A673 (cell line): ENCODE measurements at regions not wholly inside any gene's neighbourhood (a gene's known extent, or its start where the extent isn't known, plus 50 kb on each side); places are given as distances from the start of the nearest gene placed in this dataset.
"Not testable (repeated sequence)": the region's sequence is repeated elsewhere in the genome, so short reads cannot be mapped to it uniquely, and the experiment has no call there.

Experiments
- BruUV-seq: library from RNA; stranded (reverse); fragments of 400-500 nt; replicated peaks from 2 replicates; lab custom pipeline; 2021; lab: Mats Ljungman, UMichigan
- CTCF ChIA-PET: fragments of 300-600 bp; sonication (Branson Sonifier 250); formaldehyde crosslinking; loops from one replicate; lab custom pipeline; 2022; ENCODE audit warnings: antibody characterized with exemption; lab: Charles Lee
- POLR2A ChIA-PET: fragments of 300-600 bp; sonication (Branson Sonifier 250); formaldehyde crosslinking; loops from one replicate; lab custom pipeline; 2022; ENCODE audit warnings: antibody characterized with exemption; ENCODE audit not compliant: low non-redundant PET; lab: Charles Lee
- DNase-seq: peaks from one replicate; pipeline ENCODE4 v3.0.0-alpha.2; 2015; ENCODE audit warnings: low spot score
- H3K27ac ChIP-seq: fragments of 200-600 bp; sonication (generic); 2 replicates; pipeline ENCODE4 v1.5.1; 2016; ENCODE audit warnings: mixed run types, low read depth, mild to moderate bottlenecking, mixed read lengths, antibody characterized with exemption, low read length; ENCODE audit not compliant: poor library complexity, severe bottlenecking
- H3K27me3 ChIP-seq: fragments of 200-600 bp; sonication (generic); replicated peaks from 2 replicates; pipeline ENCODE4 v1.6.1; 2017; ENCODE audit warnings: mixed run types, low read depth, mild to moderate bottlenecking, mixed read lengths, antibody characterized with exemption, low read length; ENCODE audit not compliant: insufficient read depth, poor library complexity
- H3K36me3 ChIP-seq: fragments of 200-600 bp; sonication (generic); 2 replicates; pipeline ENCODE4 v1.6.1; 2016; ENCODE audit warnings: mixed run types, mild to moderate bottlenecking, mixed read lengths, antibody characterized with exemption, low read length; ENCODE audit not compliant: insufficient read depth, poor library complexity, severe bottlenecking
- H3K4me1 ChIP-seq: fragments of 200-600 bp; sonication (generic); 2 replicates; pipeline ENCODE4 v1.6.1; 2017; ENCODE audit warnings: mixed run types, mild to moderate bottlenecking, mixed read lengths, antibody characterized with exemption, low read length; ENCODE audit not compliant: insufficient read depth, poor library complexity, severe bottlenecking
- H3K4me3 ChIP-seq: fragments of 200-600 bp; sonication (generic); 2 replicates; pipeline ENCODE4 v1.5.1; 2016; ENCODE audit warnings: low read depth, mixed run types, mild to moderate bottlenecking, mixed read lengths, low read length; ENCODE audit not compliant: poor library complexity, severe bottlenecking
- H3K9me3 ChIP-seq: fragments of 200-600 bp; sonication (generic); 2 replicates; pipeline ENCODE4 v1.6.1; 2016; ENCODE audit warnings: mixed run types, low read depth, mild to moderate bottlenecking, mixed read lengths, antibody characterized with exemption, low read length; ENCODE audit not compliant: poor library complexity, severe bottlenecking
- CTCF ChIP-seq: fragments of 300-800, 200-600 bp; sonication (generic); conservative IDR thresholded peaks from 2 replicates; pipeline ENCODE4 v1.5.1; 2017; ENCODE audit warnings: low read depth, mild to moderate bottlenecking, antibody characterized with exemption, low read length, moderate library complexity, mixed read lengths
- EZH2 ChIP-seq: fragments of 200-600 bp; sonication (generic); IDR thresholded peaks from 2 replicates; pipeline ENCODE4 v1.6.1; 2017; ENCODE audit warnings: borderline replicate concordance, low read depth, mild to moderate bottlenecking, mixed read lengths, antibody characterized with exemption, low read length; ENCODE audit not compliant: poor library complexity, severe bottlenecking
- intact Hi-C: fragments of 100-400 bp; cut with micrococcal nuclease; formaldehyde crosslinking; loops from one replicate; pipeline ENCODE4 v1.10.0; 2022; ENCODE audit not compliant: unreplicated experiment

- peak; percentile 24 for DNase-seq
- ChIA-PET POLR2A (no interaction called here), CTCF (interaction anchor here (0.6 kb wide), 1 partner anchor 13 kb away, joined by 3 read pairs; no protein-coding TSS in a partner anchor)
- no peaks in the 10 kb centered on the region for H3K36me3 ChIP-seq
- intact Hi-C loops = no loop called here
- no TSS peak for BruUV-seq
- peaks cover 2% of the 10 kb centered on the region for H3K27me3 ChIP-seq
- peak; percentile 41; the same call in 1 of the 2 replicates for TF ChIP-seq CTCF
- no peak for TF ChIP-seq EZH2
- no peaks in the 10 kb centered on the region for H3K9me3 ChIP-seq
- no peaks in the 10 kb centered on the region for H3K4me1 ChIP-seq
- peak overlapping the region; percentile 40 for H3K4me3 ChIP-seq
- no peak overlapping the region for H3K27ac ChIP-seq
Measured at GRCh38 chr20:29427201-29428060, 1830.0 kb upstream of the DEFB115 start.

GRCh38 chr20:29430531-29430930, 1826.9 kb upstream of the DEFB115 start:
- TF ChIP-seq CTCF = no peak
- TF ChIP-seq EZH2 = no peak
- H3K4me3 ChIP-seq = no peak overlapping the region
- no peaks in the 10 kb centered on the region for H3K36me3 ChIP-seq
- ChIA-PET CTCF (no interaction called here), POLR2A (no interaction called here)
- no TSS peak for BruUV-seq
- no peaks in the 10 kb centered on the region for H3K9me3 ChIP-seq
- peaks cover 2% of the 10 kb centered on the region for H3K27me3 ChIP-seq
- no peaks in the 10 kb centered on the region for H3K4me1 ChIP-seq
- H3K27ac ChIP-seq = no peak overlapping the region
- DNase-seq = no peak
- intact Hi-C loops = no loop called here

- H3K4me1 ChIP-seq, H3K9me3 ChIP-seq, H3K36me3 ChIP-seq, H3K27ac ChIP-seq, H3K4me3 ChIP-seq, POLR2A ChIA-PET, BruUV-seq, DNase-seq, H3K27me3 ChIP-seq, CTCF ChIA-PET: not testable (repeated sequence)
- intact Hi-C loops = loop anchor here (5.0 kb wide), 2 partner anchors 327 to 1822 kb away; no protein-coding TSS in a partner anchor
Measured at GRCh38 chr20:29440721-29441120, 1816.7 kb upstream of the DEFB115 start.
